GM21360 (cell line): ENCODE measurements at regions not wholly inside any gene's neighbourhood (a gene's known extent, or its start where the extent isn't known, plus 50 kb on each side); places are given as distances from the start of the nearest gene placed in this dataset.
A peak's percentile ranks its signal among the peaks of the same experiment; 100 is the strongest.
"Not testable (repeated sequence)": the region's sequence is repeated elsewhere in the genome, so short reads cannot be mapped to it uniquely, and the experiment has no call there.

Experiments
- ATAC-seq: cut with Tn5 transposase; IDR thresholded peaks from one replicate; pipeline ENCODE4 v1.9.1; 2021; ENCODE audit warnings: mild to moderate bottlenecking, moderate library complexity; ENCODE audit not compliant: unreplicated experiment

DNA sequence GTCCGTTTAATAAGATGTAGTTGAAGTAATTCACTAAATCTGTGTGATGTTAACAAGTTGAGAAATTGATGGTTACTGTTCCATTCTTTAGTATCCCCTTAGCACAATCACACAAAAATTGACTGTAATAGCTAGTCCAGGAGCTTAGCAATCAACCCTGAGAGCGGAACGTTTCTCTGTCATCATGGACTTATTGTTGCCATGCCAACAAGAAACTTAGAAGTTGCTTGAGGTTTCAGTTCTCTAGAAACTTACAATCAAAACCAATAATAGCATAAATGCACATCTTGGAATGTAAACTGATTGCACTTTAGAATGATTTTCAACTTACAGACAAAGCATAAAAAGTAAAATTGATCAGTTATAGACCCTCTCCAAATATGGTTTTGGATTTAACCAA, 125.4 kb upstream of the ANKH start:
- ATAC-seq: peak; percentile 91

DNA sequence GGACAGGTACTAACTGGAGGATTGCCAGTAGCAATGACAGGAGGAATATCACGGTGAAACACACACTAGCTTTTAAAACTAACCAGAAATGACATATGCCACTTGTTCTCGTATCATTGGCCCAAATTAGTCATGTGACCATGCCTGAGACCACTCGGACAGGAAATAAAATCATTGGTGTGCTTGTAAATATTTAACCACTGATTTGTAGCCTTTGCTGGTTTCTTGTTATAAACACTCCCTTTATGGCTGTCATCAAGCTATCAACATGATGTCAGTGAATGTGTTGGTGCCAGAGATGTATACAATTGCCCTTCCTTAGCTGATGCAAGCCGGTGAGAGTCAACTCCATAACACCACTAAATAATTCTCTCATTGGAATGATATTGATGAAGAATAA, 123.7 kb upstream of the ANKH start:
- no peak for ATAC-seq

DNA sequence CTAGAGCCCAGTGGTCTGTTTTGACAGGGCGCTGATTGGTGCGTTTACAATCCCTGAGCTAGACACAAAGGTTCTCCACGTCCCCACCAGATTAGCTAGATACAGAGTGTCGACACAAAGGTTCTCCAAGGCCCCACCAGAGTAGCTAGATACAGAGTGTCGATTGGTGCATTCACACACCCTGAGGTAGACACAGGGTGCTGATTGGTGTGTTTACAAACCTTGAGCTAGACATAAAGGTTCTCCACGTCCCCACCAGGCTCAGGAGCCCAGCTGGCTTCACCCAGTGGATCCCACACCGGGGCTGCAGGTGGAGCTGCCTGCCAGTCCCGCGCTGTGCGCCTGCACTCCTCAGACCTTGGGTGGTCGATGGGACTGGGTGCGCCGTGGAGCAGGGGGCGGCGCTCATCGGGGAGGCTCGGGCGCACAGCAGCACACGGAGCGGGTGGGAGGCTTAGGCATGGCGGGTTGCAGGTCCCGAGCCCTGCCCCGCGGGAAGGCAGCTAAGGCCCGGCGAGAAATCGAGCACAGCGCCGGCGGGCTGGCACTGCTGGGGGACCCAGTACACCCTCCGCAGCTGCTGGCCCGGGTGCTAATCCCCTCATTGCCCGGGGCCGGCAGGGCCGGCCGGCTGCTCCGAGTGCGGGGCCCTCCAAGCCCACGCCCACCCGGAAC, 122.0 kb upstream of the ANKH start:
- ATAC-seq: not testable (repeated sequence)

DNA sequence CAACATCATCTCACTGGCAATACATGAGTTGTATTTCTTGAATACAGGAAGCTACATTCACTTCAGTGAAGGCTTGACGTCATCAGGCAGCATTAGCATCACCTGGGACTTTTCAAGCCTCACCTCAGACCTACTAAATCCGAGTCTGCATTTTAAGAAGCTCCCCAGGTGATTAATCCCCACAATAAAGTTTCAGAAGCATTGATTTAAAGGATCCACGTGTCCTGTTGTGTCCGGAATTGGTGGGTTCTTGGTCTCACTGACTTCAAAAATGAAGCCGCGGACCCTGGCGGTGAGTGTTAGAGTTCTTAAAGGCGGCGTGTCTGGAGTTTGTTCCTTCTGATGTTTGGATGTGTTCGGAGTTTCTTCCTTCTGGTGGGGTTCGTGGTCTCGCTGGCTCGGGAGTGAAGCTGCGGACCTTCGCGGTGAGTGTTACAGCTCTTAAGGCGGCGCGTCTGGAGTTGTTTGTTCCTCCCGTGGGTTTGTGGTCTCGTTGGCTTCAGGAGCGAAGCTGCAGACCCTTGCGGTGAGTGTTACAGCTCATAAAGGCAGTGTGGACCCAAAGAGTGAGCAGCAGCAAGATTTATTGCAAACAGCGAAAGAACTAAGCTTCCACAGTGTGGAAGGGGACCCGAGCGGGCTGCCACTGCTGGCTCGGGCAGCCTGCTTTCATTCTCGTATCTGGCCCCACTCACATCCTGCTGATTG, 121.3 kb upstream of the ANKH start:
- ATAC-seq: peak; percentile 65

DNA sequence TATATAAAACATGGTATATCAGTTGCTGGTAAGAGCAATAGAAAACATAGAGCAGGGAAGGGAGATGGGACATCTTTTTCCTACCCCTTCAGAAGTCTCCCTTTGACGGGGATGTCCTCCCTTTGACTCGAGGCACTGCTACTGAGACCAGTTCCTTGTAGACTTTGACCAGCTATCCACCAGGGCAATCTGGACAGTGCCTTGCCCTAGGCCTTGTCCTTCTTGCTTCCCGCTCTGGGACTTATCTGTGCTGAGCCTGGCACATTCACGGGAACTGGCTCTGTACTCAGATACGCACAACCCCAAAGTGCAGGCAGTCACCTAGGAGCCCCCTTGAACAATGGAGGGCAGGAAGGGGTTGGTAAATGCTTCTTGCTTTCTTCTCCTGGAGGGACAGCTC, 116.6 kb upstream of the ANKH start:
- ATAC-seq: no peak

DNA sequence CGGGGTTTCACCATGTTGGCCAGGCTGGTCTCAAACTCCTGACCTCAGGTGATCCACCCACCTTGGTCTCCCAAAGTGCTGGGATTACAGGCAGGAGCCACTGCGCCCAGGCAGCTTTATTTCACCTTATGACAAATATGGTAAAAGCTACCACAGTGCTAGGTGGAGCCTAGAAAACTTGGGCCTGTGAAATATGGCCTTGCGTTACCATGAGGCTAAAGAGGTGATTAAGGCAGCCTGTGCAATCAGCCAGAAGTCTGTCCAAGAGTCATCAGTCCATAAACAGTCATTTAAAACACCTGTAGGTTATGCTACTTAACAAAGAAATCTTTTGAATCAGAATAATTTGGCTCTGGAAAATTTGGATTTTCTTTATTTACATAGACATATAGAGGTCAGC, 114.8 kb upstream of the ANKH start:
- no peak for ATAC-seq

DNA sequence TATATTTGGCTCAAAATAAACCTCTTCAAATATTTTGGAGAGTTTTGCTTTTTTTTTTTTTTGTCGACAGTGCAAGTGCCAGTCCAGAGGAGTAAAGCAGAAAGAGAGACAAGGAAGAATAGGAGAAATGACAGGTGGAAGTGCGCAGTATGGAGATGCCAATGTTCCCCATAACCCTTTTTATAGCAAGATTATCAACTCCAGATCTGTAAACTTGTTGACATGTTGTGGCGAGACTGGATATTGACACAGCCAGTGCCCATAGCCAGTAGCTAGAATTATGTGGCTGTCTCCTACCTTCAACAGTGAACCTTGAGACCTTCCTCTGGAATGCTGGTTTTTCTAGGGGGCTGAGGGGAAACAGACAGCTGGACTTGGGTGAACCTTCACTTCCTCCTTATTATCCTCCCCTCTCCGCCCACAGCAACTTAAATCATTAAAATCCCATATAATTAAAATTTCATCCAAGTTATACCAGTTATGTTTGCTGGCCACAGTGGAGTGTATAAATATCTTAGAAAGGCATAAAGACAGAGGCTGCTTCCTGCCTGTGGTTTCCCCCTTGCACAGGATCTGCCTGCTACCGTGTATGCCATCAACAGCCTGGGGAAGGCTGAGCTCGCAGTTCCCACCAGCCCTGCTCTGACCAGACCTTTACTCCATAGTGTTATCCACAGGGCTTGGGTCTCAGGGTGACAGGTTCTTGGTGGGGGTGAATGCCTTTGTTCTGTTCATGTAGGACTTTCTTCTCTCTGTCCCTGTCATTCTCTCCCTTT, 112.3 kb upstream of the ANKH start:
- no peak for ATAC-seq

DNA sequence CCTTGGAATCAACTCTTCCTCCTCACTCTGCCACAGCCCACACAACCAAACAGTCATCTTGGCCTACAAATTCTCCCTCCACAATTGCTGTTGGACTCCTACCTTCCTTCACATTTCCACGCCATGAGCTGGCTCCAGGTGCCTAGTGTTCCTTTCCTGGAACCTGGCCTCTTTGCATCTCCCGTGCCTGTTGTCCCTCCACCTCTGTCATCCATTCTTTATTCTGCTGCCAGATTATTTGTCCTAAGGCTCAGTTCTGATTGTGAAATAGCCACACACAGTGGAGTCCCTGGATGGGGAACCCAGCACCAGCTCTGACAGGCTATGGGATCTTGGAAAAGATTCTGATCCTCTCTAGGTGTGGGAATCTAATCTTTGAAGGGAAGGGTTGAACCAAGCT, 109.1 kb upstream of the ANKH start:
- no peak for ATAC-seq

DNA sequence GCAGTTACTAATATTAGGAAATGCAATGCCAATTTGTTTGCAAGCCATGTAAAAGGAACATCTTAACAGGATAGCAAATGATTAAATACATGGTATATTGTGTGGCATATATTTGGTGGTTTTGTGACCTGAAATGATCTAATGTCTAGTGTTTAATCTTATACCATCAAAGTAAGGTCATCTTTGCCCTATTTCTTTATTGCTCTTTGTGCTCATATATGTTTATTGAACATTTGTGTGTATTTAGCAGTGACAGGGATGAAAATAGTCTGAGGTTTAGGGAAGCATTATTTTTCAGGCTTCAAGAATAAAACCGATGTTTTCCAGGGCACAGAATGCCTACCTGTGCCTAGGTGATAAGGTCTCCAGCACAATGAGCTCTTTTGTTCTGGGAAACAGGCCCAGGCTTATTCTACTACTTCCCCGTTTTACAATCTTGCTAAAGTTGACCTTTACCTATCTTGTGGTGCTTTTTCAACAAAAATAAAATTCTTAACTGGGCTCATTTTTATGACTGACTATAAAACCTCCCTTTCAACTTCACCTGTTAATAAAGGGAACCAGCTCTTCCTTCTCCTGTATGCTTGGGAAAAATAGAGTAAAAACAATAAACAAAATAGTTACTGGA, 105.6 kb upstream of the ANKH start:
- no peak for ATAC-seq

DNA sequence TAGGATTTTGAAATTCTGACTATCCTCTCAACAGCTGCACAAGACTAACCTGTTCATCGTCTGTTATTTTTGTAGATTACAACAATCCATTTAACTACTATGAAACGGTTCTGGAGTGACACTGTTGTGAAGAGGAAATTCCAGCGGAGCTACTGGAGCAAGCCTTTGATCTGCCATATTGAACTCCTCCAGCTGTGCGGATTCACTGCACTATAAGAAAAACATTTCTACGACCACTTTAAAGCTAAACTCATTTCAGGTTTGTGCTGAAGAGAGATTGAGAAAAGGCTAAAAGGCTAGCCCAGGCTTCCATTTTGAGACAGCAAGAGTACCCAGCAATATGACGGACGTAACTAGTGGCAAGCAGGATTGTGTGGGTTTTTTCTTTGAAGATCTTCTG, 104.9 kb upstream of the ANKH start:
- ATAC-seq: no peak

DNA sequence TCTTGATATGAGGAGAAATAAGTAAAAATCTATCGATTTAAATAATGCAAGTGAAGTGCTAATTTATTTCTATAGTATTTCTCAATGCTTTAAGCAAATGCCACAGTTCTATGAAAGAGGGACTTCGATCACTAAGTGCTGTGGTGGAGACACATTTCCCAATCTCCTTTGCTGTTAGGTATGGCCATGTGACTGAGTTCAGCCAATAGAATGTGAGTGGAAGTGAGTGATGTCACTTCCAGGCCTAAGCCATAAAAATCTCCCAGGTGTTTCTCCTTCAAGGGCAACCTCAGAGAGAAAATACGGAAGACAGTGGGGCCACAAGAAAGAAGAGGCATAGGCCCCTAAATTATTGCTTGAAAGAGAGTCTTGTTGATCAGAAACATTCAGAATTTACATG, 100.3 kb upstream of the ANKH start:
- no peak for ATAC-seq

DNA sequence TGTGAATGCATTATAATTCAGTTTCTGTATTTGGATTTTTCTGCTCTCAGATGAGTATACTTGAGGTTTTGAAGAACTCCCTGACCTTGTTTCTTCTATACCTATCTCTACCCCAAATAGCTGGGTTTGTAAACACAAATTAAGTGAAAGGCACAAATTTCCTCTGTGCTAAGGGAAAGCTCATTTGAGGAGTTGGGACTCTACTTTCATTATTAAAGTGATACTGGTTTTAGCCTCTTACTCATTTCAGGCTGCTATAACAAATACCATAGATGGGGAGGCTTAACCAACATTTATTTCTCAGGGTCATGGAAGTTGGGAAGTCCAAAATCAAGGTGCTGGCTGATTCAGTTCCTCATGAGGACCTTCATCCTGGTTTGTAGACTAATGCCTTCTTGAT, 97.2 kb upstream of the ANKH start:
- ATAC-seq: no peak

DNA sequence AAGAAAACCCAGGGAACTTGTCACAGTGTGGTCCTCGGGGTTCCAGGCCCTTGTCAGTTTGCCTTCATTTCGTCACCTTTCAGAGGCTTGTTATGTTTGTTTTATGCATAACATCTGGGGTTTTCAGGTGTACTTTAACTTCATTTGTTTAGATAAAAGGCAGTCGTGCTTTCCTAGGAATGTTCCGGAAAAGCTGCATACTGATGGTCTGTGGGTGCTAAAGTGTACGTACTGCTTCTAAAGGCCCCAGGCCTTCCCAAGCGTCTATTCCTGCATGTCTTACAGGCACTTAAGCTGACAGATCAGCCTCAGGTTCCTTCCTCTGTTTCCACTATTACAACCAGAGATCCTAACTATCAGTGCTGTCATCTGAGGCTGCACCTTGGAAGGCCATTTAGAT, 95.6 kb upstream of the ANKH start:
- no peak for ATAC-seq

DNA sequence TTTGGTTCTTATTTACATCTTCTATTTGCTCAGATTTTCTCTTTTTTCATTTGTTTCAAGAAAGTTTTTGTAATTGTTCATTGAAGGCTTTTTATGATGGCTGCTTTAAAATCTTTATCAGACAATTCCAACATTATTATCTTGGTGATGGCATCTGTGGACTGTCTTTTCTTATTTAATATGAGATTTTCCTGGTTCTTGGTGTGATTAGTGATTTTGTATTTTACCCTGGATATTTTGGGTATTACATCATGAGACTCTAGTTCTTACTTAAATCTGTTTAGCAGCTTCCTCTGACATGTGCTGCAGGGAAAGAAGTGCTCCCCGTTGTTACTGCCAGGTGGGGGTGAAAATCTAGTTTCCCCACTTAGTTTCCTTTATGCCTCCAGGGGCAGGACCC, 94.2 kb upstream of the ANKH start:
- ATAC-seq: no peak

DNA sequence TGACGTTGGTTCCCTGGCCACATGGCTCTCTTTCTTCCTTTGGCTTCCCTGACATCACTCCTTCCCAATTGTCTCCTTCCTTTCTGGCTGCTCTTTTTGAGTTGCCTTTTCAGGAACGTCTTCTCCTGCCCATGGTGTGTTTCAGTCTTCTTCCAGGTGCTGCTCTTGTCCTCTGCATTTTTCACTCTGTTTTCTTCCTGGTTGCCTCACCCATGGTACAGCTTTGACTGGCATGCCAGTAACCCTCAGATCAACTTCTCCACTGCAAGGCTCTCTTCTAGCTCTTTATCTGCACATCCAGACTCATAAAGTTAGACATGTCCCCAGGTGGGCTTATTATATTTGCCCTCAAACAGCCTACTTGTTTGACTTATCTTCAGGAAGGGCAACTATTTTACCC, 91.0 kb upstream of the ANKH start:
- no peak for ATAC-seq

DNA sequence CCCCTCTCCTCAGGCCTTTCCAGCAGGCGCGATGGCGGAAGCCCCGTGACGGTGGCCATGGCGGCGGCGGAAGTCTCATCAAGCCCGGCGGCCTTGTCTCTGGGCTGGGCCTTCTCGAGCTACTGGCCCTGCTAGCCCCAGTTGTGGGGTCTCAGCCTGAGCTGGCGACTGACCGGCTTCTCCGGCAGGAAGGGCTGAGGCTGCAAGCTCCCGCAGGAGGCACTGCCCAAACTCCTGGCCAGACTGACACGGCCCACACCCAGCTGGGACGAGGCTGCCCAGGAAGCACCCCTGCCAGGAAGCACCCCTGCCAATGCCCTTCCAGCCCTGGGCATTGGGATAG, 88.5 kb upstream of the ANKH start:
- ATAC-seq: no peak

DNA sequence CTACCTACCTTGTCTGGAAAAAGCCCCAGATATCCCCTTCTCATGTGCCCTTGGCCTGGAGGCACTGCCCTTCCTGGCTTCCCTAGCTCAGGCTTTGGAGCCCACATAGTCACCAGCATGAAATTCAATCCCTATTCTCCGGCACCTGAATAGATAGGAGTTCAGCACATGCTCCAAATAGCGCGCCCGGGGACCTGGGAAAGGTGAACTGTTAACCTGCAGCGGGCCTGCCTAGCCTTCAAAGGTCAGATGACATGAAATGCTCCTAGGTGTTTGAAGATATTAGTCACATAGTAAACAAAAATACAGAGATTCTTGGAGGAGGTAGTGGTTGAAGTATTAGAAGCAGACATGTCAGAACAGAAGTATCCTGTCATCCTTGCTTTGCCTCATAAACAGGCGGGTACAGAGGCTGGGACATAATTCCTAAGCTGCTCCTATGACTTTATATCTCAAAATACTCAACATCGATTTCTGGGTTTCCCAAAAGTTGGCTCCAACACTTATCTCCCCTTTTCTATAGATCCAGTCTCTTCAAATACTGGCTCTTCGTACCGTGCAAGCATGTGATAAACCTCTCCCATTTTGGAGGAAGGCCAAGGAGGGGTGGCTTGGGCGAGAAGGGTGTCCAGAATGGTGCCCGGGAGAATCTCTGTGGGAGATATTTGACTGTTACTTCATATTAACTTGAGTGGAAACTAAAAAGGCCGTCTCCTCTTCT, 88.0 kb upstream of the ANKH start:
- no peak for ATAC-seq

DNA sequence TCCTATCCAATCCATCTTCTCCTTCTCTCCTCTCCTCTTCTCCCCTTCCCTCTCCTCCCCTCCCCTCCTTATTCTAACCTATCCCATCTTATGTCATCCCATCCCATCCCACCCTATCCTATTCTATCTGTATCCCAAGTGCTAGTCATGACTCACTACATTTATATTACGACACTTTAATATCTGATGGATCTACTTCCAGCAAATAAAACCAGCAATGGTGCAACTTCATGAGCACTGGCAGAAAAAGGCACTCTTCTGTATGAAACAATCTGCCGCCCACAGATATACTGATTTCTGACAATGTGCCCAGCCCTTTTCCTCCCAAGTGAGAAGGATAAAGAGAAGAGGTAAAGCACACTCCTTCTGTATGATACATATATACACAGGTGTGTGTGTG, 86.6 kb upstream of the ANKH start:
- ATAC-seq: no peak

DNA sequence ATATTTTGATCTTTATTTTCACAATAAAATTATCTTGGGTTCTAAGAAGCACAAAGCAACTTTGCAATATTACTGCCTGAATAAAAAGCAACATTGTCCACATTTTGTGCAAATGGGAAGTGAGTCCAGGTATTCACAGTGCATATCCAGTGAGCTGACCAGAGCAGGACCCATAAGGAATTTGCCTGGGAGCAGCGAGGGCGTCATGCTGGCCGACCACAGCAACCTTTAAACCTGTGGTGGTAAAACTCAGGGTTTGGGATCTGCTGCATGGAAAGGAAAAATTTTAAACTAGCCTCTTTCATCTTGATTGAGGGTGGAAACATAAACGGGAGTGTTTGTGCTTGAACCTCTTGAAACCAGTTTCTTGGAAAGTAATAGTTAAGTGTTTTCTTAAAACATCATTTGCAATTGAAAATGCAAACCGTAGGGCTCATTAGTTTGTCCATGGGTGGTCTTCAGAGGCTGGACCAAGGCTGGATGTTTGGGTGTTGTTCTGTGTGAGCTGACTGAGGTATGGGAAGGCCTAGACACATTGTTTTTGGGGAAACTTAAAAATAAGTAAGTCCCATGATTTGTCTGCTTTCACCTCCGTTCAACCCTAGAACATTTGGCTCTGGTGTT, 85.0 kb upstream of the ANKH start:
- no peak for ATAC-seq

DNA sequence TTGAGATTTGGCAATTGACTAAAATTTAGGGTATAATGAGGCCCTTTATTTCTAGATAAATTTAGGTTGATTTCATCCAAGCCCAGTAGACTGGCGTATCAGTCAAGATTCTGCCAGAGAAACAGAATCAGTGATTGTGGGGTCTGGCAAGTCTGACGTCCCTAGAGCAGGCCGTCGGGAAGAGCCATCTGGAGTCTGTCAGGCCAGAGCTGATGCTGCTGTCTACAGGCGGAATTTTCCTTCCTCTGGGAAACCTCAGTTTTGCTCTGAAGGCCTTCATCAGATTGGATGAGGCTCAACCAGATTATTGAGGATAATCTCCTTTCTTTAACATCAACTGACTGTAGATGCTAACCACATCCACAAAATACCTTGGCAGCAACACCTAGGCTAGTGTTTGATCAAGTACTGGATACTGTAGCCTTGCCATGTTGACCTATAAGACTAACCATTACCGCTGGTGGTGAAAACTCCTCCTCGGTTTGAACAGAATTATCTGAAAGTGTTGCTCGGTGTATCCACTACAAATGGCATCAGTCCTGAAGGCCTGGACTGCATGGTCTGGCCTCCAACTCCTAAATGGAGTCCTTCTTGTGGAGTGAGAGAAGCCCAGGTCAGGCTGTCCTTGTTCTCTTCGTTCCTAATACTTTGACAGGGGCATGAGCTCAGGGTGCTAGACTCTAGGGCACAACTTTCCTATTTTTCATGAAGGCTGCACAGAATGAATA, 83.2 kb upstream of the ANKH start:
- no peak for ATAC-seq
